ENCODE measurements at regions not wholly inside any gene's neighbourhood (a gene's known extent, or its start where the extent isn't known, plus 50 kb on each side); places are given as distances from the start of the nearest gene placed in this dataset.

DNA sequence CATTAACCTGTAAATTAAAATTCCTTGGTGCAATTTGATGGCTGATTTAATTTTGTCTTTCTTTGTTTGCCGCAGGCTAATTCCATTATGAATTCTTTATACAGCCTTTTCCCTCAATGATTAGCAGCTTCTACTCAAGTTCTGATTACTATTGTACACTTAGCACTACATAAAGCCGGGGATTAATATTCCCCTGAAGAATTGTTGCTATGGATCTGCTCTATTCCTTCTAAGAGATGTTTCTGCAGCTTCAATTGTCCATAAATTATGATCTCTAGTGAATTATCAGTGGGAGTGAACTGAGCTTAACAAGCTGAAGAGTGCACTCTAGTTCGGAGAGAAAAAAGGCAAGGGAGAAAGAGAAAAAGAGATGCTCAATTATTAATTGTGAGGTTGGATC is 433.7 kb upstream of the SPRED2 start:
- ChIA-PET CTCF (no interaction called here), POLR2A (no interaction called here)
- Mint-ChIP-seq H3K4me3 (no peak overlapping the region), H3K27me3 (peaks cover 13% of the 10 kb centered on the region), H3K9me3 (ENCODE audit: insufficient read depth) (no peaks in the 10 kb centered on the region), H3K4me1 (no peaks in the 10 kb centered on the region), H3K27ac (no peak overlapping the region)
- intact Hi-C loops (cut with micrococcal nuclease) = no loop called here
- H3K9me3 ChIP-seq (ENCODE audit: control extremely low read depth in 1 of 3, control insufficient read depth in 2 of 3, insufficient read depth in 1 of 3, low read length in 2 of 3) = no peaks in the 10 kb centered on the region
- H3K27me3 ChIP-seq (replicated peaks in 1 of 4; ENCODE audit: control extremely low read depth in 1 of 4, control insufficient read depth in 3 of 4, insufficient read depth in 4 of 4, low read length in 3 of 4) = peaks cover 0 to 4% (median 0%) of the 10 kb centered on the region in 4 experiments
- H3K27ac ChIP-seq (ENCODE audit: low read length in 2 of 2) = no peak overlapping the region
- ATAC-seq (ENCODE audit: low read depth) = no peak
- no peak for TF ChIP-seq EZH2 (IDR thresholded peaks at IDR 0.05; ENCODE audit: borderline replicate concordance, insufficient read depth, low read depth, low read length, poor library complexity, severe bottlenecking)
- TF ChIP-seq, protein P1, sequence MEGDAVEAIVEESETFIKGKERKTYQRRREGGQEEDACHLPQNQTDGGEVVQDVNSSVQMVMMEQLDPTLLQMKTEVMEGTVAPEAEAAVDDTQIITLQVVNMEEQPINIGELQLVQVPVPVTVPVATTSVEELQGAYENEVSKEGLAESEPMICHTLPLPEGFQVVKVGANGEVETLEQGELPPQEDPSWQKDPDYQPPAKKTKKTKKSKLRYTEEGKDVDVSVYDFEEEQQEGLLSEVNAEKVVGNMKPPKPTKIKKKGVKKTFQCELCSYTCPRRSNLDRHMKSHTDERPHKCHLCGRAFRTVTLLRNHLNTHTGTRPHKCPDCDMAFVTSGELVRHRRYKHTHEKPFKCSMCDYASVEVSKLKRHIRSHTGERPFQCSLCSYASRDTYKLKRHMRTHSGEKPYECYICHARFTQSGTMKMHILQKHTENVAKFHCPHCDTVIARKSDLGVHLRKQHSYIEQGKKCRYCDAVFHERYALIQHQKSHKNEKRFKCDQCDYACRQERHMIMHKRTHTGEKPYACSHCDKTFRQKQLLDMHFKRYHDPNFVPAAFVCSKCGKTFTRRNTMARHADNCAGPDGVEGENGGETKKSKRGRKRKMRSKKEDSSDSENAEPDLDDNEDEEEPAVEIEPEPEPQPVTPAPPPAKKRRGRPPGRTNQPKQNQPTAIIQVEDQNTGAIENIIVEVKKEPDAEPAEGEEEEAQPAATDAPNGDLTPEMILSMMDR (IDR thresholded peaks at IDR 0.05) = no peak
- no peak overlapping the region for H3K4me3 ChIP-seq (ENCODE audit: control extremely low read depth in 1 of 5, extremely low read depth in 1 of 5, insufficient read depth in 1 of 5, low read depth in 2 of 5, low read length in 4 of 5)
- H3K9ac ChIP-seq (ENCODE audit: low read length) = no peak overlapping the region
- no peaks in the 10 kb centered on the region for H3K4me1 ChIP-seq (ENCODE audit: control insufficient read depth in 2 of 2, insufficient read depth in 2 of 2, low read length in 2 of 2)
- H3K4me2 ChIP-seq (replicated peaks; ENCODE audit: low read depth, low read length, poor library complexity, severe bottlenecking) = no peak overlapping the region
- no CpG with 5 or more reads among the region's 3 CpGs for WGBS (ENCODE audit: insufficient coverage)
- H4K20me1 ChIP-seq (ENCODE audit: control insufficient read depth, insufficient read depth, low read length, poor library complexity, severe bottlenecking) = no peaks in the 10 kb centered on the region
- DNase-seq = no peak
- no peak overlapping the region for H2AFZ ChIP-seq (ENCODE audit: insufficient read depth, low read depth, low read length, poor library complexity, severe bottlenecking)
- H3K79me2 ChIP-seq (ENCODE audit: control insufficient read depth, insufficient read depth, low read length) = no peaks in the 10 kb centered on the region
- H3K36me3 ChIP-seq (replicated peaks in 1 of 2; ENCODE audit: control extremely low read depth in 1 of 2, control insufficient read depth in 1 of 2, extremely low read depth in 1 of 2, insufficient read depth in 2 of 2, low read length in 1 of 2) = no peaks in the 10 kb centered on the region

DNA sequence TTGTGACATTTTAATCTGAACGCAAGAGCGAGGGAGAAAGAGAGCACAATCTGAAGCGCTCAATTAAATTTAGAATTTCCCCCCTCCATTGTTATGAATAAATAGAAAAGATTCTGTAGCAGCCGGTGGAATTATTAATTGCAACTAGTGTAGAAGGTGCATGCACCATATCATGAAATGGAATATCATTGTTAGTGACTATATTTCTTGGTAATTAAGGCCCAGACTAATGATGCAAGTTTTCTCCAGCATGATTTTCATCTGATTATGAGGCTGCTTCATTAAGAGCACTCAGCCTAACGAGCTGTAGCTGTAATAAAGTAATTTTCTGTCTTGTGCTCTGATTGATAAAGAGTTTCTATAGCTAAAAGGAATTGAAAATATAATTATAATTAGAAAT is 432.2 kb upstream of the SPRED2 start:
- Mint-ChIP-seq H3K9me3 (ENCODE audit: insufficient read depth) (no peaks in the 10 kb centered on the region), H3K27ac (no peak overlapping the region), H3K4me3 (no peak overlapping the region), H3K4me1 (no peaks in the 10 kb centered on the region), H3K27me3 (peaks cover 13% of the 10 kb centered on the region)
- no peak overlapping the region for H3K9ac ChIP-seq (ENCODE audit: low read length)
- no peak overlapping the region for H3K27ac ChIP-seq (ENCODE audit: low read length in 2 of 2)
- H2AFZ ChIP-seq (ENCODE audit: insufficient read depth, low read depth, low read length, poor library complexity, severe bottlenecking) = no peak overlapping the region
- no peaks in the 10 kb centered on the region for H3K79me2 ChIP-seq (ENCODE audit: control insufficient read depth, insufficient read depth, low read length)
- no peaks in the 10 kb centered on the region for H3K36me3 ChIP-seq (replicated peaks in 1 of 2; ENCODE audit: control extremely low read depth in 1 of 2, control insufficient read depth in 1 of 2, extremely low read depth in 1 of 2, insufficient read depth in 2 of 2, low read length in 1 of 2)
- WGBS (ENCODE audit: insufficient coverage) = no CpG with 5 or more reads among the region's 5 CpGs
- ChIA-PET CTCF (no interaction called here), POLR2A (no interaction called here)
- no peaks in the 10 kb centered on the region for H3K4me1 ChIP-seq (ENCODE audit: control insufficient read depth in 2 of 2, insufficient read depth in 2 of 2, low read length in 2 of 2)
- intact Hi-C loops (cut with micrococcal nuclease) = no loop called here
- no peaks in the 10 kb centered on the region for H4K20me1 ChIP-seq (ENCODE audit: control insufficient read depth, insufficient read depth, low read length, poor library complexity, severe bottlenecking)
- peaks cover 0 to 4% (median 0%) of the 10 kb centered on the region in 4 experiments for H3K27me3 ChIP-seq (replicated peaks in 1 of 4; ENCODE audit: control extremely low read depth in 1 of 4, control insufficient read depth in 3 of 4, insufficient read depth in 4 of 4, low read length in 3 of 4)
- DNase-seq (no peak), ATAC-seq (ENCODE audit: low read depth) (no peak)
- no peak for TF ChIP-seq EZH2 (IDR thresholded peaks at IDR 0.05; ENCODE audit: borderline replicate concordance, insufficient read depth, low read depth, low read length, poor library complexity, severe bottlenecking)
- TF ChIP-seq, protein P1 (IDR thresholded peaks at IDR 0.05) = no peak
- no peaks in the 10 kb centered on the region for H3K9me3 ChIP-seq (ENCODE audit: control extremely low read depth in 1 of 3, control insufficient read depth in 2 of 3, insufficient read depth in 1 of 3, low read length in 2 of 3)
- no peak overlapping the region for H3K4me3 ChIP-seq (ENCODE audit: control extremely low read depth in 1 of 5, extremely low read depth in 1 of 5, insufficient read depth in 1 of 5, low read depth in 2 of 5, low read length in 4 of 5)
- no peak overlapping the region for H3K4me2 ChIP-seq (replicated peaks; ENCODE audit: low read depth, low read length, poor library complexity, severe bottlenecking)

Data from B cell (primary cell).